ENCODE measurements at regions not wholly inside any gene's neighbourhood (a gene's known extent, or its start where the extent isn't known, plus 50 kb on each side); places are given as distances from the start of the nearest gene placed in this dataset.

DNA sequence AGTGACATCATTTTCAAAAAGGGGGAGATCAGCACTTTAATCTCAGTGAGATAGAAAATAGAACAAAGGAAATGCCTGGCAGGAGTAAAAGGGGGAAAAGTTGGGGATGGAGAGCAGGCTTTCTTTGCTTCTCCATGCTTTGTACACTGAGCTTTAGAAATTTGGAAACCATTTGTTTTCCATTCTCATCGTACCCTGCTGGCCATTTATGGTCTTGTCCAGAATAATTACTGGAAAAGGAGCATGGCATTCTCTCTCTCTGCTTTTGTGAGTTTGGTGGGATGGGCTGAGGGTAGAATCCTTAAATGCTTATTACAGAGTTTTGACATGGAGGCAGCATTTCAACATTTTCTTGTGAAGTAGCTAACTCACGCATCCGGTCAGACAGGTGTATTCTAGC, 104.4 kb upstream of the FLRT2 start:
- DNase-seq = no peak
- intact Hi-C loops (cut with DNase I) = no loop called here
- Histone ChIP-seq H3K36me3 (no peaks in the 10 kb centered on the region), H3K9me3 (no peaks in the 10 kb centered on the region), H3K4me1 (no peaks in the 10 kb centered on the region), H3K4me3 (no peak overlapping the region), H3K27me3 (no peaks in the 10 kb centered on the region), H3K27ac (no peak overlapping the region)
- no peak for TF ChIP-seq POLR2AphosphoS5 (IDR thresholded peaks at IDR 0.05)
- no peak for TF ChIP-seq CTCF (IDR thresholded peaks at IDR 0.05)
- TF ChIP-seq EP300 (IDR thresholded peaks at IDR 0.05) = no peak
- TF ChIP-seq POLR2A (IDR thresholded peaks at IDR 0.05) = no peak
- 90 to 91% methylated on average over 3 of the region's 3 CpGs for WGBS, 2 donors

GRCh38 chr14:85426068-85426935, 103.6 kb upstream of the FLRT2 start:
- WGBS, 2 donors = 45 to 64% methylated on average over 4 of the region's 4 CpGs
- Histone ChIP-seq H3K27me3 (no peaks in the 10 kb centered on the region), H3K9me3 (no peaks in the 10 kb centered on the region), H3K4me1 (no peaks in the 10 kb centered on the region), H3K36me3 (no peaks in the 10 kb centered on the region), H3K27ac (no peak overlapping the region), H3K4me3 (no peak overlapping the region)
- no peak for TF ChIP-seq EP300 (IDR thresholded peaks at IDR 0.05)
- no peak for TF ChIP-seq POLR2A (IDR thresholded peaks at IDR 0.05)
- no peak for TF ChIP-seq CTCF (IDR thresholded peaks at IDR 0.05)
- intact Hi-C loops (cut with DNase I) = no loop called here
- DNase-seq = no peak

GRCh38 chr14:85428926-85429325, 101.0 kb upstream of the FLRT2 start:
- H3K4me3 ChIP-seq = no peak overlapping the region
- DNase-seq = no peak
- intact Hi-C loops (cut with DNase I) = no loop called here
- no peaks in the 10 kb centered on the region for H3K4me1 ChIP-seq
- H3K27me3 ChIP-seq = no peaks in the 10 kb centered on the region
- H3K27ac ChIP-seq = no peak overlapping the region
- no peak for TF ChIP-seq CTCF (IDR thresholded peaks at IDR 0.05)
- TF ChIP-seq POLR2A (IDR thresholded peaks at IDR 0.05) = no peak
- TF ChIP-seq POLR2AphosphoS5 (IDR thresholded peaks at IDR 0.05) = no peak
- TF ChIP-seq EP300 (IDR thresholded peaks at IDR 0.05) = no peak
- 70 to 82% methylated on average over 2 of the region's 2 CpGs for WGBS, 2 donors
- H3K36me3 ChIP-seq = no peaks in the 10 kb centered on the region
- H3K9me3 ChIP-seq = no peaks in the 10 kb centered on the region

DNA sequence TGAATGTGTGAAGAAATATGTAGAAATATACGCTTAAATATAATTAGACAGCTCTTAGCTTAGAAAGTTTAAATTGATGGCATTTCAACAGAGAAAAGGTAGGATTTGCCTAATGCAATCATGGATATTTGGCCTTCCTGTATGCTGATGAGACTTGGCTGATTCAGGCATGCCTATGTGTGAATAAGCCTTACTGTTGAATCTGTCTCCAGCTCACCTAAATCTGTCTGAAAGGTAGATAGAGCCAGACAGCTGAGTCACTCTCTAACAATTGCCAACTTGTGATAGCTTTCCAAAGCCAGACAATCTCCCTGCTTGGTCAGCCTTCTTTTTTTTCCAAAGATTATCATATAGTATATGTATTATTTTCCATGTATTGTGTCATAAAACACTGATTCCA, 92.8 kb upstream of the FLRT2 start:
- Histone ChIP-seq H3K27ac (no peak overlapping the region), H3K27me3 (no peaks in the 10 kb centered on the region), H3K9me3 (no peaks in the 10 kb centered on the region), H3K36me3 (no peaks in the 10 kb centered on the region), H3K4me1 (peaks cover 0 to 11% (median 4%) of the 10 kb centered on the region in 4 donors), H3K4me3 (no peak overlapping the region)
- WGBS, 2 donors = 99 to 100% methylated on average over 1 of the region's 1 CpG
- no peak for DNase-seq
- TF ChIP-seq EP300 (IDR thresholded peaks at IDR 0.05) = no peak
- TF ChIP-seq POLR2AphosphoS5 (IDR thresholded peaks at IDR 0.05) = no peak
- TF ChIP-seq POLR2A (IDR thresholded peaks at IDR 0.05) = no peak
- no peak for TF ChIP-seq CTCF (IDR thresholded peaks at IDR 0.05)
- intact Hi-C loops (cut with DNase I) = no loop called here

DNA sequence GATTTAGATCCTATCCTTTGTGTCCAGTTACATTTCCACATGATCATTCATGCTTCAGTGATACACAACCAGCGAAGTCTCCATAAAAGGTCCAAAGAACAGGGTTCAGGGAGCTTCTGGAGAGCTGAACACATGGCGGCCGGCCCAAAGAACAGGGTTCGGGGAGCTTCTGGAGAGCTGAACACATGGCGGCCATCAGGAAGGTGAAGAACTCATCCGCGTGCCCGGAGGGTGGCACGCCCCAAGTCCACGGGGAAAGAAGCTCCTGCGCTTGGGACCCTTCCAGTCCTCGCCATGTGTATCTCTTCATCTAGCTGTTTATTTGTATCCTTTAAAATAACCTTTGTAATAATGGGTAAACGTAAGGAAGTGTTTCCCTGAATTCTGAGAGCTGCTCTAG, 91.9 kb upstream of the FLRT2 start:
- TF ChIP-seq EP300 (IDR thresholded peaks at IDR 0.05) (no peak), POLR2AphosphoS5 (IDR thresholded peaks at IDR 0.05) (no peak), POLR2A (IDR thresholded peaks at IDR 0.05) (no peak), CTCF (IDR thresholded peaks at IDR 0.05) (no peak)
- no peaks in the 10 kb centered on the region for H3K36me3 ChIP-seq
- H3K4me1 ChIP-seq = peaks cover 0 to 11% (median 4%) of the 10 kb centered on the region in 4 donors
- no peak overlapping the region for H3K27ac ChIP-seq
- intact Hi-C loops (cut with DNase I) = no loop called here
- H3K27me3 ChIP-seq = no peaks in the 10 kb centered on the region
- DNase-seq = no peak
- WGBS, 2 donors = 90 to 93% methylated on average over 13 of the region's 13 CpGs
- H3K9me3 ChIP-seq = no peaks in the 10 kb centered on the region
- H3K4me3 ChIP-seq = no peak overlapping the region

Data from sigmoid colon (tissue), 6 donors.